Nephron progenitor cell (in vitro differentiated cells): ENCODE measurements at regions not wholly inside any gene's neighbourhood (a gene's known extent, or its start where the extent isn't known, plus 50 kb on each side); places are given as distances from the start of the nearest gene placed in this dataset.
"Not testable (repeated sequence)": the region's sequence is repeated elsewhere in the genome, so short reads cannot be mapped to it uniquely, and the experiment has no call there.

Source experiments
- DNase-seq: peaks from one replicate; pipeline ENCODE4 v3.0.0; 2021
- H3K27ac Mint-ChIP-seq: 2 replicates; pipeline ENCODE4 v1.8.0; 2021; ENCODE audit warnings: mild to moderate bottlenecking, moderate library complexity, mixed read lengths
- H3K27me3 Mint-ChIP-seq: 2 replicates; pipeline ENCODE4 v1.8.0; 2021; ENCODE audit warnings: mild to moderate bottlenecking, low read depth, mixed read lengths; ENCODE audit not compliant: poor library complexity
- H3K36me3 Mint-ChIP-seq: 2 replicates; pipeline ENCODE4 v1.8.0; 2021; ENCODE audit warnings: low read depth, mixed read lengths
- H3K4me1 Mint-ChIP-seq: 2 replicates; pipeline ENCODE4 v1.8.0; 2021; ENCODE audit warnings: mixed read lengths
- H3K4me3 Mint-ChIP-seq: 2 replicates; pipeline ENCODE4 v1.8.0; 2021; ENCODE audit warnings: mild to moderate bottlenecking, moderate library complexity, mixed read lengths
- H3K9me3 Mint-ChIP-seq: 2 replicates; pipeline ENCODE4 v1.8.0; 2021; ENCODE audit warnings: mild to moderate bottlenecking, moderate library complexity, mixed read lengths
- TF ChIP-seq, protein P1 (sequence below): fragments of 200-600 bp; sonication (generic); IDR thresholded peaks from 2 replicates; pipeline ENCODE4 v1.5.0; 2021; ENCODE audit warnings: antibody characterized with exemption

DNA sequence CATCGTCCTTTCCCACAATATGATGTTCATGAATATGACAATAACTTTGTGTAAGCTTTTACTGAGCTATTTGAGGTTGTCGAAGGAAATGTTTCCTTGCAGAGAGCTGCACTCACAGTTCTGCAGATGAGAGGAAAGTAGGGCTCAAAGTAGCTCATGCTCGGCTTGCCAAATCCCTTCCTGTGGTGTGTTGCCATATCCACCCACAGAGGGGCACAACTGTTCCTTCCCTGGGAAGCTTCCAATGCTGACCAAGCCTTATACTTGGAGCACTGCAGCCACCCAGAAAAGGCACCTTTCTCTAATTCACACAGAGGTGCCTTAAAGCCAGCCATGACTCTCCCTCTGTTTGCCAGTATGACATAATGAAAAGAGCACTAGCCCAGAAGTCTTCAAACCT, 390.3 kb downstream of the CAAP1 start:
- no peak overlapping the region for H3K27ac Mint-ChIP-seq
- H3K27me3 Mint-ChIP-seq = peaks cover 3% of the 10 kb centered on the region
- no peak for DNase-seq
- peaks cover 11% of the 10 kb centered on the region for H3K9me3 Mint-ChIP-seq
- TF ChIP-seq, protein P1, sequence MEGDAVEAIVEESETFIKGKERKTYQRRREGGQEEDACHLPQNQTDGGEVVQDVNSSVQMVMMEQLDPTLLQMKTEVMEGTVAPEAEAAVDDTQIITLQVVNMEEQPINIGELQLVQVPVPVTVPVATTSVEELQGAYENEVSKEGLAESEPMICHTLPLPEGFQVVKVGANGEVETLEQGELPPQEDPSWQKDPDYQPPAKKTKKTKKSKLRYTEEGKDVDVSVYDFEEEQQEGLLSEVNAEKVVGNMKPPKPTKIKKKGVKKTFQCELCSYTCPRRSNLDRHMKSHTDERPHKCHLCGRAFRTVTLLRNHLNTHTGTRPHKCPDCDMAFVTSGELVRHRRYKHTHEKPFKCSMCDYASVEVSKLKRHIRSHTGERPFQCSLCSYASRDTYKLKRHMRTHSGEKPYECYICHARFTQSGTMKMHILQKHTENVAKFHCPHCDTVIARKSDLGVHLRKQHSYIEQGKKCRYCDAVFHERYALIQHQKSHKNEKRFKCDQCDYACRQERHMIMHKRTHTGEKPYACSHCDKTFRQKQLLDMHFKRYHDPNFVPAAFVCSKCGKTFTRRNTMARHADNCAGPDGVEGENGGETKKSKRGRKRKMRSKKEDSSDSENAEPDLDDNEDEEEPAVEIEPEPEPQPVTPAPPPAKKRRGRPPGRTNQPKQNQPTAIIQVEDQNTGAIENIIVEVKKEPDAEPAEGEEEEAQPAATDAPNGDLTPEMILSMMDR = peak; percentile 30
- H3K4me3 Mint-ChIP-seq = no peak overlapping the region
- H3K36me3 Mint-ChIP-seq = no peaks in the 10 kb centered on the region
- H3K4me1 Mint-ChIP-seq = no peaks in the 10 kb centered on the region

DNA sequence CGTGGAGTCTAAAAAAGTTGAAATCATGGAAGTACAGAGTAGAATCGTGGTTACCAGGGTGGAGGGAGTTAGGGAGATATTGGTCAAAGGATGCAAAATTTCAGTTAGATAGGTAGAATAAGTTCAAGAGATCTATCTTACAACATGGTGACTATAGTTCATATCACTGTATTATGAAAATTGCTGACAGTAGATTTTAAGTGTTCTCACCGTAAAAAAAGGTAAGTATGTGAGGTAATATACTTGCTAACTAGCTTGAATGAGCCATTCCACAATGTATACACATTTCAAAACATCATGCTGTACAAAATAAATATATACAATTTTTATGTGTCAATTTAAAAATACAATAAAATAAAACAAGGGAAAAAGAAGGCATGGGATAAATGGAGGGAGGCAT, 392.1 kb downstream of the CAAP1 start:
- no peaks in the 10 kb centered on the region for H3K36me3 Mint-ChIP-seq
- no peaks in the 10 kb centered on the region for H3K27me3 Mint-ChIP-seq

DNA sequence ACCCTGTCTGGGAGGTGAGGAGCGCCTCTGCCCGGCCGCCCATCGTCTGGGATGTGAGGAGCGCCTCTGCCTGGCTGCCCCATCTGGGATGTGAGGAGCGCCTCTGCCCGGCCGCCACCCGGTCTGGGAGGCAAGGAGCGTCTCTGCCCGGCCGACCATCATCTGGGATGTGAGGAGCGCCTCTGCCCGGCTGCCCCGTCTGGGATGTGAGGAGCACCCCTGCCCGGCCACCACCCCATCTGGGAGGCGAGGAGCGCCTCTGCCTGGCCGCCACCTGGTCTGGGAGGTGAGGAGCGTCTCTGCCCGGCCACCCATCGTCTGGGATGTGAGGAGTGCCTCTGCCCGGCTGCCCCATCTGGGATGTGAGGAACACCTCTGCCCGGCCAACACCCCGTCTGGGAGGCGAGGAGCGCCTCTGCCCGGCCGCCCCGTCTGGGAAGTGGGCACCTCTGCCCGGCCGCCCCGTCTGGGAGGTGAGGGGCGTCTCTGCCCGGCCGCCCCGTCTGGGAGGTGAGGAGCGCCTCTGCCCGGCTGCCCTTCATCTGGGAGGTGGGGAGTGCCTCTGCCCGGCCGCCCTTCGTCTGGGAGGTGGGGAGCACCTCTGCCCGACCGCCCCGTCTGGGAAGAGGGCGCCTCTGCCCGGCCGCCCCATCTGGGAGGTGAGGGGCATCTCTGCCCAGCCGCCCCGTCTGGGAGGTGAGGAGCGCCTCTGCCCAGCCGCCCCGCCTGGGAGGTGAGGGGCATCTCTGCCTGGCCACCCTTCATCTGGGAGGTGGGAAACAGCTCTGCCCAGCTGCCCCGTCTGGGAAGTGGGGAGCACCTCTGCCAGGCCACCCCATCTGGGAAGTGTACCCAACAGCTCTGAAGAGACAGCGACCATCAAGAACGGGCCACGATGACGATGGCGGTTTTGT, 399.7 kb downstream of the CAAP1 start:
- DNase-seq, H3K4me3 Mint-ChIP-seq, H3K27me3 Mint-ChIP-seq, H3K36me3 Mint-ChIP-seq, H3K27ac Mint-ChIP-seq, H3K4me1 Mint-ChIP-seq: not testable (repeated sequence)
- H3K9me3 Mint-ChIP-seq = peaks cover 42% of the 10 kb centered on the region

More for the DNA sequence above, 392.1 kb downstream of the CAAP1 start:
- TF ChIP-seq, protein P1 = no peak
- peaks cover 21% of the 10 kb centered on the region for H3K9me3 Mint-ChIP-seq
- H3K4me1 Mint-ChIP-seq = no peaks in the 10 kb centered on the region
- no peak overlapping the region for H3K4me3 Mint-ChIP-seq
- no peak for DNase-seq
- no peak overlapping the region for H3K27ac Mint-ChIP-seq

DNA sequence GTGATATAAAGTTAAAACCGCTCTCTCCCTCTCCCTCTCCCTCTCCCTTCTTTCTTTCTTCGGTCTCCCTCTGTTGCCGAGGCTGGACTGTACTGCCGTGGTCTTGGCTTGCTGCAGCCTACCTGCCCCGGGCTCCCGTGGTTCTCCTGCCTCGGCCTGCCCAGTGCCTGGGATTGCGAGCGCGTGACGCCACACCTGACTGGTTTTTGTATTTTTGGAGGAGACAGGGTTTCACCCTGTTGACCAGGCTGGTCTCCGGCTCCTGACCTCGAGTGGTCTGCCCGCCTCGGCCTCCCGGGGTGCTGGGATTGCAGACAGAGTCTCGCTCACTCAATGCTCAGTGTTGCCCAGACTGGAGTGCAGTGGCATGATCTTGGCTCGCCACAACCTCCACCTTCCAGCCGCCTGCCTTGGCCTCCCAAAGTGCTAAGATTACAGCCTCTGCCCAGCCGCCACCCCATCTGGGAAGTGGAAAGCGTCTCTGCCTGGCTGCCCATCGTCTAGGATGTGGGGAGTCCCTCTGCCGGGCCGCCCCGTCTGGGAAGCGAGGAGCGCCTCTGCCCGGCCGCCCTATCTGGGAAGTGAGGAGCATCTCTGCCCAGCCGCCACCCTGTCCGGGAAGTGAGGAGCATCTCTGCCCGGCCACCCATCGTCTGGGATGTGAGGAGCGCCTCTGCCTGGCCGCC, 400.5 kb downstream of the CAAP1 start:
- H3K4me1 Mint-ChIP-seq, H3K4me3 Mint-ChIP-seq, H3K27me3 Mint-ChIP-seq, H3K36me3 Mint-ChIP-seq, H3K27ac Mint-ChIP-seq, DNase-seq: not testable (repeated sequence)
- H3K9me3 Mint-ChIP-seq = peaks cover 34% of the 10 kb centered on the region

DNA sequence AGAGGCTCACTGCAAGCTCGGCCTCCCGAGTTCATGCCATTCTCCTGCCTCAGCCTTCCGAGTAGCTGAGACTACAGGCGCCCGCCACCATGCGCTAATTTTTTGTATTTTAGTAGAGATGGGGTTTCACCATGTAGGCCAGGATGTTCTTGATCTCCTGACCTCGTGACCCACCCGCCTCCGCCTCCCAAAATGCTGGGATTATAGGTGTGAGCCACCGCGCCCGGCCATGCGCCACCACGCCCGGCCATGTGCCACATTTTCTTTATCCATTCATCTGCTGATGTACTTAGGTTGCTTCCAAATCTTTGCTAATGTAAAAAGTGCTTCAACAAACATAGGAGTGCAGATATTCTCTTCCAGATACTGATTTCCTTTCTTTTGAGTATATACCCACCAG, 408.6 kb downstream of the CAAP1 start:
- Mint-ChIP-seq H3K36me3 (no peaks in the 10 kb centered on the region), H3K27ac (no peak overlapping the region), H3K9me3 (peaks cover 14% of the 10 kb centered on the region), H3K27me3 (no peaks in the 10 kb centered on the region), H3K4me1 (no peaks in the 10 kb centered on the region), H3K4me3 (no peak overlapping the region)
- DNase-seq = no peak
- TF ChIP-seq, protein P1 = no peak

DNA sequence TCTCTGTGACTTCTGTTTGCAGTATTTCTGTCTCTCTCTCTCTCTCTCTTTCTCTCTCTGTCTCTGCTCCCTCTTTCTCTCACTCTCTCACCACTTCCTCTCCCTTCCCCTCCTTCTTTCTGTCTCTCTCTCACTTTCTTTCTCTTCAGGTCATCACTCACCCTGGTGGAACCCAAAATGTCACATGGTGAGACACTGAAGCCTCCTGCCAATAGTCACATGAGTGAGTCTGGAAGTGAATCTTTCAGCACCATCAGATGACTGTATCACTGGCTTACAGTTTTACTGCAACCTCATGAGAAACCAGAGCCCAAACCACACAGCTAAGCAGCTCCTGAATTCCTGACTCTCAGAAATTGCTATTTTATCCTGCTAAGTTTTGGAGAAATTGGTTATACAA, 414.6 kb downstream of the CAAP1 start:
- TF ChIP-seq, protein P1 = no peak
- H3K36me3 Mint-ChIP-seq = no peaks in the 10 kb centered on the region
- H3K9me3 Mint-ChIP-seq = peaks cover 14% of the 10 kb centered on the region
- H3K4me1 Mint-ChIP-seq = no peaks in the 10 kb centered on the region
- no peaks in the 10 kb centered on the region for H3K27me3 Mint-ChIP-seq
- H3K27ac Mint-ChIP-seq = no peak overlapping the region
- no peak for DNase-seq
- no peak overlapping the region for H3K4me3 Mint-ChIP-seq
